Astrocyte (in vitro differentiated cells and primary cell): ENCODE measurements at regions not wholly inside any gene's neighbourhood (a gene's known extent, or its start where the extent isn't known, plus 50 kb on each side); places are given as distances from the start of the nearest gene placed in this dataset.

Source experiments
- DNase-seq: peaks from one replicate; pipeline ENCODE4 v3.0.0-alpha.2; 2010; ENCODE audit warnings: low read depth
- FAIRE-seq: peaks from 2 replicates; lab custom pipeline; 2011; peaks lifted over from hg19 to GRCh38; lab: Jason Lieb, UNC
- H2AFZ ChIP-seq: 2 replicates; pipeline ENCODE4 v1.6.0; 2012; ENCODE audit warnings: low read depth, low read length, inconsistent platforms
- H3K27ac ChIP-seq: 2 replicates; pipeline ENCODE4 v1.5.1; 2011; ENCODE audit warnings: low read depth, low read length, inconsistent platforms
- H3K27me3 ChIP-seq: 2 replicates; pipeline ENCODE4 v1.6.0; 2011; ENCODE audit warnings: low read length, inconsistent platforms; ENCODE audit not compliant: insufficient read depth
- H3K36me3 ChIP-seq: 2 replicates; pipeline ENCODE4 v1.5.1; 2011; ENCODE audit warnings: low read length, inconsistent platforms; ENCODE audit not compliant: insufficient read depth
- H3K4me1 ChIP-seq: 2 replicates; pipeline ENCODE4 v1.5.1; 2011; ENCODE audit warnings: low read length, inconsistent platforms; ENCODE audit not compliant: insufficient read depth
- H3K4me2 ChIP-seq: 2 replicates; pipeline ENCODE4 v1.6.0; 2012; ENCODE audit warnings: low read length, inconsistent platforms
- H3K4me3 ChIP-seq: 2 replicates; pipeline ENCODE4 v1.5.1; 2011; ENCODE audit warnings: low read depth, mild to moderate bottlenecking, low read length, inconsistent platforms; ENCODE audit not compliant: insufficient read depth
- H3K79me2 ChIP-seq: 2 replicates; pipeline ENCODE4 v1.6.0; 2012; ENCODE audit warnings: mild to moderate bottlenecking, low read length, inconsistent platforms; ENCODE audit not compliant: insufficient read depth
- H3K9ac ChIP-seq: 2 replicates; pipeline ENCODE4 v1.6.0; 2012; ENCODE audit warnings: mild to moderate bottlenecking, low read length, inconsistent platforms
- H3K9me3 ChIP-seq: 2 replicates; pipeline ENCODE4 v1.5.1; 2012; ENCODE audit warnings: low read depth, mild to moderate bottlenecking, low read length, inconsistent platforms; ENCODE audit not compliant: insufficient read depth
- H4K20me1 ChIP-seq: 2 replicates; pipeline ENCODE4 v1.6.0; 2012; ENCODE audit warnings: low read length, inconsistent platforms; ENCODE audit not compliant: insufficient read depth
- H3K27ac Mint-ChIP-seq: one replicate; pipeline ENCODE4 v1.8.0; 2021; ENCODE audit warnings: mild to moderate bottlenecking, mixed read lengths; ENCODE audit not compliant: unreplicated experiment
- H3K27me3 Mint-ChIP-seq: one replicate; pipeline ENCODE4 v1.8.0; 2021; ENCODE audit warnings: low read depth, mixed read lengths; ENCODE audit not compliant: unreplicated experiment
- H3K36me3 Mint-ChIP-seq: one replicate; pipeline ENCODE4 v1.8.0; 2021; ENCODE audit warnings: low read depth, mixed read lengths; ENCODE audit not compliant: unreplicated experiment
- H3K4me1 Mint-ChIP-seq: one replicate; pipeline ENCODE4 v1.8.0; 2021; ENCODE audit warnings: low read depth, mixed read lengths; ENCODE audit not compliant: unreplicated experiment
- H3K4me3 Mint-ChIP-seq: one replicate; pipeline ENCODE4 v1.8.0; 2021; ENCODE audit warnings: mild to moderate bottlenecking, moderate library complexity, mixed read lengths; ENCODE audit not compliant: unreplicated experiment
- H3K9me3 Mint-ChIP-seq: one replicate; pipeline ENCODE4 v1.8.0; 2021; ENCODE audit warnings: mild to moderate bottlenecking, mixed read lengths; ENCODE audit not compliant: unreplicated experiment
- EZH2 ChIP-seq: IDR thresholded peaks from 2 replicates; pipeline ENCODE4 v1.6.1; 2012; ENCODE audit warnings: mild to moderate bottlenecking, low read length, inconsistent platforms; ENCODE audit not compliant: insufficient read depth
- TF ChIP-seq, protein P1 (sequence below): IDR thresholded peaks from 2 replicates; pipeline ENCODE4 v1.5.1; 2011; ENCODE audit warnings: low read depth, mild to moderate bottlenecking, inconsistent platforms, low read length, moderate library complexity; ENCODE audit not compliant: insufficient read depth

DNA sequence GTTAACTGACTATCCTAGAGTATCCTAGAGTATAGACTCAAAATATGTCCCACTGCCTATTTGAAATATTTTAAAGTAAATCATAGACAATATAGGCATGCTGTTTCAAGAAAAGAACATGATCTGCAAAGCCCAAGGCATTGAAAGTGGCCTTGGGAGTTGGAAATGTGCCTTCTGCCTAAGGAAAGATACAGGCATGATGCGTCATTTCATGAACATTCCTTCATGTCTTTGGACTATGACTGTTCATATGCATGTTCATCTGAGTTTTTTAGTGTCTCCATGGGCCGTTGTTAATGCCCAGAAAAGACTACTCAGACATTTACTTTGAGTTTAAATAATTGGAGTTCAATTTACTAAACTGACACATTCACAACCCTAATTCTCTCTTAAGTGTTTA lies 69.7 kb upstream of the PRDM11 start:
- no peak overlapping the region for H3K9ac ChIP-seq
- H3K36me3 ChIP-seq = no peaks in the 10 kb centered on the region
- peaks cover 46% of the 10 kb centered on the region for H3K27me3 ChIP-seq
- Mint-ChIP-seq H3K9me3 (no peaks in the 10 kb centered on the region), H3K27ac (no peak overlapping the region), H3K36me3 (no peaks in the 10 kb centered on the region), H3K4me1 (peaks cover 7% of the 10 kb centered on the region), H3K4me3 (no peak overlapping the region), H3K27me3 (peaks cover 46% of the 10 kb centered on the region)
- H3K27ac ChIP-seq = no peak overlapping the region
- H3K79me2 ChIP-seq = no peaks in the 10 kb centered on the region
- TF ChIP-seq, protein P1, sequence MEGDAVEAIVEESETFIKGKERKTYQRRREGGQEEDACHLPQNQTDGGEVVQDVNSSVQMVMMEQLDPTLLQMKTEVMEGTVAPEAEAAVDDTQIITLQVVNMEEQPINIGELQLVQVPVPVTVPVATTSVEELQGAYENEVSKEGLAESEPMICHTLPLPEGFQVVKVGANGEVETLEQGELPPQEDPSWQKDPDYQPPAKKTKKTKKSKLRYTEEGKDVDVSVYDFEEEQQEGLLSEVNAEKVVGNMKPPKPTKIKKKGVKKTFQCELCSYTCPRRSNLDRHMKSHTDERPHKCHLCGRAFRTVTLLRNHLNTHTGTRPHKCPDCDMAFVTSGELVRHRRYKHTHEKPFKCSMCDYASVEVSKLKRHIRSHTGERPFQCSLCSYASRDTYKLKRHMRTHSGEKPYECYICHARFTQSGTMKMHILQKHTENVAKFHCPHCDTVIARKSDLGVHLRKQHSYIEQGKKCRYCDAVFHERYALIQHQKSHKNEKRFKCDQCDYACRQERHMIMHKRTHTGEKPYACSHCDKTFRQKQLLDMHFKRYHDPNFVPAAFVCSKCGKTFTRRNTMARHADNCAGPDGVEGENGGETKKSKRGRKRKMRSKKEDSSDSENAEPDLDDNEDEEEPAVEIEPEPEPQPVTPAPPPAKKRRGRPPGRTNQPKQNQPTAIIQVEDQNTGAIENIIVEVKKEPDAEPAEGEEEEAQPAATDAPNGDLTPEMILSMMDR = no peak
- no peak for TF ChIP-seq EZH2
- H3K4me2 ChIP-seq = no peak overlapping the region
- no peak overlapping the region for H3K4me3 ChIP-seq
- H3K4me1 ChIP-seq = no peaks in the 10 kb centered on the region
- no peak for DNase-seq
- H3K9me3 ChIP-seq = no peaks in the 10 kb centered on the region
- no peak overlapping the region for H2AFZ ChIP-seq
- no peak for FAIRE-seq
- no peaks in the 10 kb centered on the region for H4K20me1 ChIP-seq

DNA sequence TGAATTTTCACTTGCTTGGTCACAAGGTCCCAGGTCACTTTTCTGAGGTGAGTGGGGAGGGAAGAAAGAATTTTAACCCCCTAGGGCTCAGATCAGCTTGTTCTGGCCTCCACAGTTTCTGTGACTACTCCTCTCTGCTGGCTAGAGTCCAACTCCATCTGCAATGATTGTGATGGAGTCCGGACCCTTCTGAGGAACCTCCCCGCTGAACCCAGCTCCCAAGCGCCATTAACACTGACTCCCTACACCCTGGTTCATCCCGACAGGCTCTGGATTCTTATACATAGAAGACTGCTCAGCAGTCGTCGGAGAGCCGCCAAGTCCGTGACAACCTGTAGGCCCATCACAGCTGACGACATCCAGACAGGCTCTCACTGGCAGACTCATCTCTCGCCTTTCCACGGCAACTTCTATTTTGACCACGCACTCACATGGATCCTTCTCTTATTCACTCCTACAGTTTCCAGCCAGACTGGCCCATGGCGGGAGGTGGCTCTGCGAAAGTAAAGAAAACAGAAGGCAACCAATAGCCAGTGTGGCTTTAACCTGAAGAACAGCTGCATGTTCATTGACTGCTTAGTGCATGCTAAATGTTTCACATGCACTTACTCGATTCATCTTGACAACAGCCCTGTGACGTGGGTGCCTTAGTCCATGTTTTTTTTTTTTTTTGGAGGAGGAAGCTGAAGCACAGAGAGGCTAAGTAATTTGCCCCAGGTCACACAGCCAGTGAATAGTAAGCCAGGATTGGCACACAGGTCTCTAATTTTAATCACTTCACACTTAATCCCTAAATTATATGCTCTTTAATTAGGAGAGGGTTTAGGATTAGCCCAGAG lies 68.0 kb upstream of the PRDM11 start:
- H3K36me3 ChIP-seq = no peaks in the 10 kb centered on the region
- Mint-ChIP-seq H3K9me3 (no peaks in the 10 kb centered on the region), H3K36me3 (no peaks in the 10 kb centered on the region), H3K27me3 (peaks cover 29% of the 10 kb centered on the region), H3K27ac (peak overlapping the region; percentile 74), H3K4me1 (peaks cover 13% of the 10 kb centered on the region), H3K4me3 (no peak overlapping the region)
- no peak for DNase-seq
- no peaks in the 10 kb centered on the region for H3K9me3 ChIP-seq
- no peaks in the 10 kb centered on the region for H4K20me1 ChIP-seq
- H3K4me1 ChIP-seq = no peaks in the 10 kb centered on the region
- no peak overlapping the region for H3K4me2 ChIP-seq
- no peak overlapping the region for H3K9ac ChIP-seq
- H3K4me3 ChIP-seq = no peak overlapping the region
- no peak overlapping the region for H2AFZ ChIP-seq
- H3K79me2 ChIP-seq = no peaks in the 10 kb centered on the region
- peaks cover 41% of the 10 kb centered on the region for H3K27me3 ChIP-seq
- no peak overlapping the region for H3K27ac ChIP-seq
- FAIRE-seq = no peak
- TF ChIP-seq, protein P1 = no peak
- no peak for TF ChIP-seq EZH2

DNA sequence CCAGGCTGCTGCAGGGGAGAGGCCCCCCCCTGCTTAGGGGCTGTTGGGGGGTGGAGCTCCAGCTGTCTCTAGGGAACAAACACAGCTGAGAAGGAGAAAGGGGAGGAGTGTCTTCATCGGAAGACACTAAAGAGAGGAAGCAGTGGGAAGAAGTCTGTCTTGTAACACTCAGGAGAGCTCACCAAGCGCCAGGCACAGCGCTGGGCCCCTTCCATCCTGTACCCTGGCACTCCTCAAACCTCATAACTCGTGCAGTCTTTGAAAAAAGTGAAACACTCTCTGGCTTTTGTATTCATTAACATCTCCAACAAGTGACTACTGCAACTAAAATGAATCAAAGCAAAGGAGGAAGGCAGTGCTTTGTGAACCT lies 67.4 kb upstream of the PRDM11 start:
- Histone ChIP-seq H3K27me3 (peaks cover 42% of the 10 kb centered on the region), H4K20me1 (no peaks in the 10 kb centered on the region), H3K9ac (no peak overlapping the region), H3K27ac (no peak overlapping the region), H3K4me2 (no peak overlapping the region), H3K36me3 (no peaks in the 10 kb centered on the region), H2AFZ (no peak overlapping the region), H3K4me3 (no peak overlapping the region), H3K4me1 (no peaks in the 10 kb centered on the region), H3K9me3 (no peaks in the 10 kb centered on the region), H3K79me2 (no peaks in the 10 kb centered on the region)
- no peak overlapping the region for H3K4me3 Mint-ChIP-seq
- no peak overlapping the region for H3K27ac Mint-ChIP-seq
- DNase-seq (no peak), FAIRE-seq (no peak)
- TF ChIP-seq EZH2 = no peak
- TF ChIP-seq, protein P1 = no peak
- peaks cover 28% of the 10 kb centered on the region for H3K27me3 Mint-ChIP-seq
- peaks cover 13% of the 10 kb centered on the region for H3K4me1 Mint-ChIP-seq
- no peaks in the 10 kb centered on the region for H3K36me3 Mint-ChIP-seq
- H3K9me3 Mint-ChIP-seq = no peaks in the 10 kb centered on the region
